Activated naive CD8-positive, alpha-beta T cell treated with anti-CD3 and anti-CD28 coated beads, Interleukin-2, amount 50 U/mL, for 16 hours (primary cell): ENCODE measurements at regions not wholly inside any gene's neighbourhood (a gene's known extent, or its start where the extent isn't known, plus 50 kb on each side); places are given as distances from the start of the nearest gene placed in this dataset.
"Not testable (repeated sequence)": the region's sequence is repeated elsewhere in the genome, so short reads cannot be mapped to it uniquely, and the experiment has no call there.

ENCODE experiments used
- DNase-seq: peaks from one replicate; pipeline ENCODE4 v3.0.0-alpha.2; 2020; ENCODE audit warnings: low read depth, low spot score

- no peak for DNase-seq
Measured at GRCh38 chrX:74251006-74251930, 52.7 kb upstream of the ZCCHC13 start.

GRCh38 chrX:74250574-74250973 lies 53.4 kb upstream of the ZCCHC13 start:
- DNase-seq, result no peak

DNA sequence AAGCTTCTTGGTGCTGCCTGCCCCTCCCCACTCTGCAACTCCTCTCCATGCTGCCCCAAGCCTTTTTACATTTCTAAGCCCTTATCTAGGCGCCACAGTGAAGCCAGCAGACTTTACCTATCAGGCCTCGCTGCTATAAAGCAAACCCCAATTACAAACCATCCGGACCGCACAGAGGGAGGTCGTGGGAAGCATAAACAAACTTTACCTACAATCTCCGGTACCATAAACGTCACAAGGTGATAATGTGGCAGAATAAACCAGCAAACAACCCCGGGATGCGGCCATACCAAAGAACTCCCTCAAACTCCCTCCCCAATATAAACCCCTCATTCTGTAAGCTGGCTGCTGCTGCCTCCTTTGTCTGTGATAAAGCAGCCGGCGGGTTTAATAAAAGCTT lies 54.0 kb upstream of the ZCCHC13 start:
- DNase-seq, result no peak

- no peak for DNase-seq
Measured at GRCh38 chrX:74248889-74249288, 55.1 kb upstream of the ZCCHC13 start.

DNA sequence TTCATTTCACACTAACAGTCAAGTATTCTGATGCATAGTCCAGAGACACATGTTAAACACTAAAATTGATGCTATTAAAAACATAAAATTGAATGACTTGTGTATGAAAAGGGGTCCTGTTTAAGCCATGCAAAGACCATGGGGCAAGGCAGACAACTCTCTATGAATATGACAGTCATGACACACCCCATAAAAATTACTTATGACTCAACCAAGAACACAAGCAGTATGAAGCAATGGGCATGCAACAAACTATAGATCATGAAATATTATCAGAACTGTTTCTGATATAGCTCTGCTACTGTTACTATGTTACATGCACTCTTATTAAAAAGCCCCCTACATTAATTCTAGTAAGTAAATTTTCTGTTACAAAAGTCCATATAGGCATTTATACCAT lies 57.5 kb upstream of the ZCCHC13 start:
- DNase-seq, result no peak

GRCh38 chrX:74242484-74243138 lies 61.4 kb upstream of the ZCCHC13 start:
- DNase-seq, result no peak

GRCh38 chrX:74242050-74242449 lies 61.9 kb upstream of the ZCCHC13 start:
- no peak for DNase-seq

DNA sequence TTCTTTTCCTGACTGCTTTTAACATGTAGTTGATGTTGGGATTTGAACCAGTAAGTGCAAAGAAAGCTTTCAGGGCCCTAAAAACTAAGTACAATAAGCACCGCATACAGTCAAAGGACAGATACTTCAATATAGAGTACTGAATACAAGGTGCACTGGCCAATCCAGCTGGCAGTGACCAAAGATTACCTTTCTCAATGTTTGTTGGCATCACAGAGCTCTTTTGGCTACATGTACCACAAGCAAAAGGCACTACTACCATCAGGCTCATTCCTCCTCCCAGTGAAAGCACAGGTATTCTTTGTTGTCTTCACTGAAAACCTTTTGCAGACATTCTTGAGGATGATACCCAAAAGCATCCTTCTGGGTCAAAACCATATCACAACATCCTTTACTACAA lies 65.2 kb upstream of the ZCCHC13 start:
- no peak for DNase-seq

GRCh38 chrX:74234818-74235217 lies 69.2 kb upstream of the ZCCHC13 start:
- no peak for DNase-seq

DNA sequence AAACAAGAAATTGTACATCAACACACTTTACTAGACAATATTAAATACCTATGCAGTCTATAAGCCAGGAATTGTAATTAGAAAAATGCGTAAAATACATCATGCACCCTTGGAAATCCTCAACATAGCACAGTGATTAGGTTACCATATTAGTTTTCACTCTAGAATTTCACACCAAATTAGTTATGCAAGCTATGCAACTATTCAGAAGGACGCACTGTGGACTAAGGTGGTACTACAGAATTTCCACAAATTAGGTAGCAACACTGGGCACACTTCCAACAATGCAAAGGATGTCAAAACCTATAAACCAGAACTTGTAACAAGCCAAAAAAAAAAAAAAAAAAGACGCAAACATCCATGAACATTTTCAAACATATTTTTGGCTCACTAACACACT lies 71.1 kb upstream of the ZCCHC13 start:
- no peak for DNase-seq

DNA sequence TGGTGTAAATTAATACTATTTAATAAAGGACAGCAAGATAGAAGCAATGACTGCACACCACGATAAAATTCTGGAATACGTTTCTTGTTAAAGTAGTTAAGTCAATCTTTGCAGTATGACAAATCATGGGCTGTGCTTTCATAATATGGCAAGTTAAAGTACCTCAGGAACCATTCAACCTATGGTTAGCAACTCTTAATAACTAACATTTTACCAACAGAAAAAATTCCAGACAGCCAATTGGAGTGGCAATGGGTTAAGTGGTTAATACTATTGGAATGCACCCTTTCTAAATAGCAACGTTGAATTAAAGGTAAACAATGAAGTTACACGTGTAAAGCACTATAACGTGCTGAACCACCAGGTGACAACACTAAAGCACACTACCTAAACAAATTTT lies 72.4 kb upstream of the ZCCHC13 start:
- DNase-seq, result no peak

DNA sequence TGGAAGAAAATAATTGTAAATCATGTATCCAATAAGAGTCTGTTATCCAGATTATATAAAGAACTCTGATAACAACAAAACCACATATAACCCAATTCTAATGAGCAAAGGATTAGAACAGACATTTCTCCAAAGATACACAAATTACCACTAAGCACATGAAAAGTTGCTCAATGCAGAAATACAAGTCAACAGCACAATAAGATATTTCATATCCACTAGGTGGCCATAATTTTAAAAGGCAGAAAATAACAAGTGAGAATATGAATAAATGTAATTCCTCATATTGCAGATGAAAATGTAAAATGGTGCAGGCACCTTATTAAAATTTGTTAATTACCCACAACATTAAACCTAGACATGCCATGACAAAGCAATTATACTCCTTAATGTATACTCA lies 73.9 kb upstream of the ZCCHC13 start:
- no peak for DNase-seq

- DNase-seq, result no peak
Measured at GRCh38 chrX:74225111-74225510, 78.9 kb upstream of the ZCCHC13 start.

- no peak for DNase-seq
Measured at GRCh38 chrX:74220277-74220676, 83.7 kb upstream of the ZCCHC13 start.

GRCh38 chrX:74218895-74219294 lies 85.1 kb upstream of the ZCCHC13 start:
- DNase-seq, result no peak

- DNase-seq, result no peak
Measured at GRCh38 chrX:74216421-74216820, 87.6 kb upstream of the ZCCHC13 start.

GRCh38 chrX:74211911-74212310 lies 92.1 kb upstream of the ZCCHC13 start:
- no peak for DNase-seq

DNA sequence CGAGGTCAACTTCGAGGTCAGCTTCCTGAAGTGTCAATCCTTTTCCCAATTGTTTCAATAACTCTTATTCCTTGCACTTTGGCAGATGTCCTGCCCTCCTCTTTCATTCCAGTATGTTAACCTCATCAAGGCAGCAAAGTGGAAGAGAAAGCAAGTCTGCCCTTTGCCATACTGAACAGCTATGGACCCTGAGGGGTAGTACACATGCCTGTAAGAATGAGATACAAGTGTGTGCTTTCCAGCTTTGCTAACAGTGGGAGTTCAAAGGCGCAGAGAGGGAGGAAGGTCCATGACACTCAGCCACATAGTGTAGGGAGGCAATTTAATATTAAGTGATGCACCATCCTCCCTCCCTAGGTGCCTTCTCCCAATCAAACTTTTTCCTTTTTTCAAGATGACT lies 96.4 kb upstream of the ZCCHC13 start:
- no peak for DNase-seq

- DNase-seq, result no peak
Measured at GRCh38 chrX:74195605-74196004, 108.4 kb upstream of the ZCCHC13 start.

- DNase-seq, result no peak
Measured at GRCh38 chrX:74195120-74195519, 108.9 kb upstream of the ZCCHC13 start.

DNA sequence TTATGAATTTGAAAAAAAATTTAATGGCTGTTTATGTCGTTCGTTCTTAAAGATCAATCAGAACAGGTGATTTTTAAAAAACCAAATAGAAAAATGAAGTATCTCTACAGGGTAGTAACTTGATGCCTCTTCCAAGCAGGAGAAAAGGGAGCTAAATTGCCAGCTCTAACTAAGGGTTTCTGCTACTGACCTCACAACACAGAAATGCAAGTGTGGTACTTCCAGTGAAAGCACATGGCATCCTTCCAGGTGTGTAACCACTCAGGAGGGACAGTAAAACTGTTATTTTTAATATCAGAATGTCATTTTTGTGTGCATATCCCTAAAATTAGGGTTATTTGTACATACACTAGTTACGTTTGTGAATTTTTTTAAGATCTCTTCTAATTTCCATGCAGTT lies 116.8 kb upstream of the ZCCHC13 start:
- DNase-seq, result no peak

GRCh38 chrX:74183047-74183446 lies 120.9 kb upstream of the ZCCHC13 start:
- not testable (repeated sequence) for DNase-seq

- not testable (repeated sequence) for DNase-seq
Measured at GRCh38 chrX:74181976-74182375, 122.0 kb upstream of the ZCCHC13 start.
